ENCODE measurements at regions not wholly inside any gene's neighbourhood (a gene's known extent, or its start where the extent isn't known, plus 50 kb on each side); places are given as distances from the start of the nearest gene placed in this dataset.

- DNase-seq: no peak
Measured at GRCh38 chr22:47853750-47854149, 1091.3 kb downstream of the TBC1D22A start.

DNA sequence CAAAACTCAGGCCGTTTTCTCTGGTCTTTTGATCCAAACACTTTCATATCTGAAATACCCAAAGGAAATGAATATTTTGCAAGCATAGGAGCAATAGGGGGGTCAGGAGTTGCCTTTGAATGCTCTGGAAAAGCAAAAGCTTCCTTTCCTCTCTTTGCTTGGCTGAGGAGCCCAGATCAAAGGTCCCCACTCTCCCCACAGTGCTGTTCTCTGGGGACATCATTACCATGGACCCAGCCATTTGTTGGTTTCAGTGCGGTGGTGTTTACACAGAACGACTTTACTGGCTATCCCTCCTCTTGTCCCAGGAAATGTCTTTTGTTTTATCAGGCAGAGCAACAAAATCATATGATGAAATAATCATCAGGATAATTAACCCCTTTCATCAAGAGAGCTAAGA lies 1089.1 kb downstream of the TBC1D22A start:
- no peak for DNase-seq

GRCh38 chr22:47850644-47851151 lies 1088.2 kb downstream of the TBC1D22A start:
- no peak for DNase-seq

GRCh38 chr22:47849576-47849975 lies 1087.1 kb downstream of the TBC1D22A start:
- DNase-seq: no peak

DNA sequence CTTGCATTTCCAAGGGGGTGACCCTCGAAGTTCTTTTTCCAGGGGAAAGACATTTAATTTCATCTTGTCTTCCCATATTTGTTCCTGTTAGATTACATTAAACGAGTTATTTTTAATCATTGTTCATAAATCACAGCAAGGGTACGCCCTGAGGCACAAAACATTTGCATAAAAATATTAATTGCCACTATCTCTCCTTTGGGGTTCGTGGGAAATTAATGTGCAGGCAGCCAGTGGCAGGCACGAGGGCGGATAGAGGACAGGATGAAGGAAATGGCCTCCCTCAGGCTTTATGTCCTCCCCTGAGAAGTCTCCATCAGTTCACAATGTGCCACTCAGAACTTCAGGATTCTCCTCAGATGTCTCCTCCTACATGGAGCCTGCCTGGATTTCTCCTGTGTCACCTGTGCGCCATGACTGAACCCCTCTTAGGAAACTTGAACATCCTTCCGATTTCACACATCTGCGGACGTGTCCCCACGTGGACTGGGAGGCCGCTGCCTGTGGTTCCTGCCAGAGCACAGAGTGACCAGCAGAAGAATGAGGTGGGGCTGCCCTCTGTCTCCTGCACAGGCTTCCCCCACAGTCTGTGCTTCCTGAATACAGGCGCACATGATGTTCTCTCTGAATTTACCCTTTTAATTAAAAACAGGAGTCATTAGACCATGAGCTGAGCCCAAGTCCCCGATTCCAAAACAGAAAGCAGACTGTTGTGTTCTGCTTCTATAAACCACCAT lies 1085.9 kb downstream of the TBC1D22A start:
- DNase-seq: no peak

- DNase-seq: no peak
Measured at GRCh38 chr22:47847131-47847890, 1084.9 kb downstream of the TBC1D22A start.

GRCh38 chr22:47846206-47846605 lies 1083.8 kb downstream of the TBC1D22A start:
- no peak for DNase-seq

DNA sequence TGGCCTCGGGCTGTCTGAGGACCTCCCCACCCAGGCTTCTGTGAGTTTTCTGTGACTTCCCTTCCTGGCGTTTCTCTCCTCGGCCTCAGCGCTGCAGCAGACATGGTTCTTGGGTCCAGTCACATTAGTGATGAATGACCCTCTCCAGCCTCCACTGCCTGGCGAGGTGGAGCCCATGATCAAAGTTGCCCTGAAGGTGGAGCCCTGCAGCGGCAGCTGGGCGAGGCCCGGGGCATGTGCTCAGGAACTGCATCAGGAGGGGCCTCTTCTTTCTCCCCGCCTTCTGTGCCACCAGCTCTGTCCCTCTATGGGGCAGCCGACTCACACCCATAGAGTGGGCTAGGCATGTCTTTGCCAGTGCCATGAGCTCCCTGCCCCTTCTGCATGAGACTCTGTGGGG lies 1079.7 kb downstream of the TBC1D22A start:
- DNase-seq: no peak

DNA sequence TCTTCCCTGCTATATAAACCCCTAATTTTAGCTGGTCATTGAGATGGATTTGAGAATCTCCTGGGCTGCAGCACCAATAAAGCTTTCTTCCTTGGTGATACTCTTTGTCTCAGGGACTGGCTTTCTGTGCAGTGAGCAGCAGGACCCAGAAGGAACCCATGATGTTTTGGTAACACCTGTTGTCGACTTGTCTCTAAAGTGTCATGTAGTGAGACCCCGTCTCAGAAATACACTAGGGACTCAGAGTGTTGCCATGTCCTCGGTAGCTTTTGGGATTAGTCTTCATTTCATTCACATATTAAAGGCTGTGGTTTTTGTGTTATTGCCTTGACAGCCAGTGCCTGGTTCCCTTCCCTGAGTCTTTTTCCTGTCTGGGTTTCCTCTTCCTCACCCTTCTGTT lies 1078.7 kb downstream of the TBC1D22A start:
- DNase-seq: no peak

DNA sequence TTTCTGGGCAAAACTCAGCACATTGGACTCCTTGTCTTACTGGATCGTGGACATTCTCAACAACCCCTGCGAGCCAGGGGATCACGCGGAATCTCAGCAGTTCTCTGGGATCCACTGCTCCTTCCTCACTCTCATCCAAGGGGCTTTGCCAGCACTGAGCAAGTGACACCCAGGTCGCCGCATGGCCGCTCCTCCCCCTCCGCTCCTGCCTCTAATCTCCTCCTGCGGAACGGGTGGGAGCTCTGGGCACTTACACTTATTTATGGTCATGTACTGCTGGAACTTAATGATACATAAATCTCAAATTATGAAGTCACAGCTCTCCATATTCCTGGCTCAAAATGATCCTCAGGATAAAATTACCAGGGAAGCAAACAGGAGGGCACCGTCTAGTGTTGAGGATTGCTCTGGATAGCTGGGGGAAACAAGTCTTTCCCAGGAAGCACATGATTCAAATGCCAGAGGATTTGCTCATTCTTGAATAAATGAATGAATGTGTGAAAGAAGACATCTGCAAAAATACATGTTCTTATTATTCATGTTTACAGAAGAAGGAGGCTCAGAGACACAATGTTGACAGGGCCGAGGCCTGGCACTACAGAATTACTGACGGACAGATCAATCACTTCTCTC lies 1077.3 kb downstream of the TBC1D22A start:
- no peak for DNase-seq

GRCh38 chr22:47837703-47838102 lies 1075.3 kb downstream of the TBC1D22A start:
- DNase-seq: no peak

DNA sequence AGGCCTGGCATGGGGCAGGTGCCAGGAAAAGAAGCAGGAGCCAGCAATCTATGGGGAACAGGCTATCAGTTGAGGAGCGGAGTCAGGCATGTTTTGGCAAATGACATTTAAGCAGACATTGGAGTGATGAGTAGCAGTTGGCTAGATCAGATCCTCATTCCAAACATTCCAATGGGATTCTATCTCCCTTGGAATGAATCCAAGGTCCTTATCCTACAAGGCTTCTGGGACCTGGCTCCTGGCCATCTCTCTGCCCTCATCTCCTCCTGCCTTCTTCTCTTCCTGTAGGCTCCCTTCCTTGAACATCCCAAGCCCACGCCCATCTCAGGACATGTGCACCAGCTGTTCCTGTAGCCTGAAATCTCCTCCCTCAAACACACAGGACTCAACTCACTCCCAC lies 1074.5 kb downstream of the TBC1D22A start:
- DNase-seq: no peak

- no peak for DNase-seq
Measured at GRCh38 chr22:47835726-47836125, 1073.3 kb downstream of the TBC1D22A start.

- DNase-seq: no peak
Measured at GRCh38 chr22:47826016-47826415, 1063.6 kb downstream of the TBC1D22A start.

DNA sequence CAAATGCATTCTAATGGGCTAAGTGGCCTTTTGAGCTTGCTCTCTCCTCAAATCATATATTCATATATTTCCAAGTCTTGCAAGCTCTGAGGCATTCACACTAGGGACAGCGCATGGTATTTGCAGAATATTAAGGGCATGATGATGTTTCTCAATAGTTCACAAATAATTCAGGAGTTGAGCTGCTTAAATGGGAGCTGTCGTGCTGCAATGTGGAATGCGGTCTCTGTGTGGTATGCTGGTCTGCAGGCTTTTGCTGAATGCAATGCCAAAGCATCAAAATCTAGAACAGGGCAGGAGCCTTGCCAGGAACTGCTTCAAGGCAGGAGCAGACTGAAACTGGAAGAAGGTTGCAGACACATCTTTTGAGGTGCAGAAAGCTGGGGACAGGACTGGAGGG lies 1060.0 kb downstream of the TBC1D22A start:
- no peak for DNase-seq

- no peak for DNase-seq
Measured at GRCh38 chr22:47818496-47818895, 1056.0 kb downstream of the TBC1D22A start.

DNA sequence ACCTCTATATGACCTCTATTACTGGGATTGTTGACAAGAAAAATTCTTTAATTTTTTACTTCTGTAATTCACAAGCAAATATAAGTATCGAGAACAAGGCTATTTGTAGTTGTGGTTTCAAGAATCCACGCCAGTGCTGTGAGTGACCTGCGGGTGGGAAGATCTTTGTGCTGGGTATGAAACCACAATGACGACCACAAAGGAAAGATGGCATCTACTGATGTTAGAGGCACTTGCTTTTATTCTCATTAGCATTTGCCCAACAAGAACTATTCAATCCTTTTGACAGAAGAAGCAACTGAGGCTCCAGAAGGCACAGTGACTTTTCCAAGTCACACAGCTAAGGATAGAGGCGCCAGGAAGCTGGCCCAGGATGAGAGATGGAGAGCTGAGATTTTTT lies 1054.9 kb downstream of the TBC1D22A start:
- DNase-seq: no peak

GRCh38 chr22:47816863-47817210 lies 1054.4 kb downstream of the TBC1D22A start:
- no peak for DNase-seq

DNA sequence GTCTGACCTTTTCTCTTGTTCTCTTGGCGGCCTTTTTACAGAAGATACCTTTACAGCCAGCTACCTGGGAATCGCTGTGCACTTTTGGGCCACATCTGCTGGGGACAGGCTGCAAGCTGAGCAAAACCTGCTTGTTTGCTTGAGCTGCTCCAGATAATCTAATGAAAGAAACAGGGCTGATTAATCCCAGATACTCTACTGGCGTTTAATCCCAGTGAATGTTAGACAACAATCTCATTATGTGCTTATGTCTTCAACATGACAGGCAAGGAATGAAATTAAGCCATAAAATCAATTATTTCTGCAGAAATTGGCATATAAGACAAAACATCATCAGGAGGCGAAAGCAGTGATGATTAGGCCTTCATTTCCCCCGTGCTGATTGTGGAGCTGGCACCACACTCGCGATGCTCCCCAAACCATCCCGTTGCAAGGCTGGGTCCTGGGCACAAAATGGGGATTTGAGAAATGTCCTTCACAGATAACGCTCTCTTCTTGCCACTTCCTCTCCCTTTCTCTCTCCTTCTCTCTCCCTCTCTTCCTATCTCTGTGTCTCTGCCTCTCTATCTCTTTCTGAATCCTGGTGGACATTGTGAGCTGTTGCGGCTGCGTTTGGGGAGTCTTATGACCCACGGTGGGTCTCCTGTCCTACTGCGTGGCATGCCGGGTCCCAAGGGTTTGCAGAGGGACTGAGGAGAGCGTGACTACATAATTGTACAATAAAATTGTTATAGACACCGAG lies 1053.8 kb downstream of the TBC1D22A start:
- no peak for DNase-seq

- no peak for DNase-seq
Measured at GRCh38 chr22:47814474-47814873, 1052.0 kb downstream of the TBC1D22A start.

- no peak for DNase-seq
Measured at GRCh38 chr22:47813661-47814060, 1051.2 kb downstream of the TBC1D22A start.

DNA sequence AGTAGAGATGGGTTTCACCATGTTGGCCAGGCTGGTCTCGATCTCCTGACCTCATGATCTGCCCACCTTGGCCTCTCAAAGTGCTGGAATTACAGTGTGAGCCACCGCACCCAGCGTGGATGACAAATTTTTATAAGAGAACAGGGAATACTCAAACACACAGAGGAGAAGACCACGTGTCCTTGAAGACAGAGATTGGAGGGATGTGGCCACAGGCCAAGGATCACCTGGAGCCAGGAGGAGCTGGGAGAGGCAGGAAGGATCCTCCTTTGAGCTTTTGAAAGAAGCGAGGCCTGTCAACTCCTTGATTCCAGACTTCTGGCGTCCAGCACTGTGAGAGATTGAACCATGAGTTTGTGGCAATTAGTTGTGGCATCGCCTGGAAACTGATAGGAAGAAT lies 1049.5 kb downstream of the TBC1D22A start:
- no peak for DNase-seq
